Uterus (tissue), 3 donors: ENCODE measurements at regions not wholly inside any gene's neighbourhood (a gene's known extent, or its start where the extent isn't known, plus 50 kb on each side); places are given as distances from the start of the nearest gene placed in this dataset.
"Not testable (repeated sequence)": the region's sequence is repeated elsewhere in the genome, so short reads cannot be mapped to it uniquely, and the experiment has no call there.

Experiments
- DNase-seq, 2 donors: peaks; one replicate each; pipeline ENCODE4 v3.0.0-alpha.2; 2019 to 2020
- H3K27ac ChIP-seq, 2 donors: fragments of 200-600 bp; sonication (generic); 1 replicate in 1 of 2; 2 replicates in 1 of 2; pipeline ENCODE4 v1.5.1; 2016 to 2018
- H3K27me3 ChIP-seq, 2 donors: fragments of 200-600 bp; sonication (generic); one replicate each; pipeline ENCODE4 v1.5.1; 2018 to 2019; ENCODE audit warnings: control low read depth in 1 of 2
- H3K36me3 ChIP-seq, 2 donors: fragments of 200-600 bp; sonication (generic); one replicate each; pipeline ENCODE4 v1.5.1; 2019; ENCODE audit warnings: control low read depth in 1 of 2
- H3K4me1 ChIP-seq, 2 donors: fragments of 200-600 bp; sonication (generic); one replicate each; pipeline ENCODE4 v1.5.1; 2018 to 2019; ENCODE audit warnings: control low read depth in 1 of 2
- H3K4me3 ChIP-seq, 2 donors: fragments of 200-600 bp; sonication (generic); 1 replicate in 1 of 2; 2 replicates in 1 of 2; pipeline ENCODE4 v1.5.1; 2018 to 2019; ENCODE audit warnings: mild to moderate bottlenecking in 1 of 2
- H3K9me3 ChIP-seq, 2 donors: fragments of 200-600 bp; sonication (generic); one replicate each; pipeline ENCODE4 v1.5.1; 2019; ENCODE audit warnings: control low read depth in 1 of 2
- POLR2A ChIP-seq, 2 donors: fragments of 450-650 bp; IDR thresholded peaks; one replicate each; pipeline ENCODE4 v1.6.1; 2016; ENCODE audit warnings: antibody characterized with exemption in 2 of 2, mild to moderate bottlenecking in 1 of 2, moderate library complexity in 1 of 2
- intact Hi-C: fragments of 100-400 bp; cut with DNase I; formaldehyde crosslinking; loops from one replicate; pipeline ENCODE4 v1.15.1; 2023; ENCODE audit warnings: low total_unique reads
- TF ChIP-seq, protein P1 (sequence below), 4 experiments: fragments of 200-600 bp in 2 of 4; fragments of 450-650 bp in 2 of 4; sonication (generic) in 2 of 4; IDR thresholded peaks; one replicate each; pipeline ENCODE4 v1.5.1; 2016 to 2019; ENCODE audit warnings: antibody characterized with exemption in 4 of 4, mild to moderate bottlenecking in 2 of 4, moderate library complexity in 1 of 4
- donor health status: DM: yes; HTN: yes; CAD: no.

DNA sequence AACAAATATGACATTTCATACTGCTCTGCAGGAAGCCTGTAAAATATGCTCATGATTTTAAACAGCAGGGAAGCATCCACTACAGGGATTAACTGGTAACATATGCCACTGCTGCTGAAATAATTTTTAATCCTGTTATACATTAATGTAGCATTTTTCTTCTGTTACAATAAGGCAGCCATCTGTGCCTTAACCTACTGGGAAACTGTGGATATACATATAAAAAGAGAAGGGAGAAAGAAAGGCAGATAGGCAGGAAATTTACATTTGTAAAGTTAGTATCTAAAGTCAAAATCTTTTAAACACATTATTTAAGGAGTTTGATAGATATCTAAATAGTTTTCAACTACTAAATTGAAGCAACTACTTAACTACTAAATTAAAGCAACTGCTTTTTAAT is 514.6 kb upstream of the KLHL4 start:
- intact Hi-C loops, result no loop called here
- no peaks in the 10 kb centered on the region for H3K9me3 ChIP-seq
- H3K27me3 ChIP-seq, result no peaks in the 10 kb centered on the region
- H3K4me1 ChIP-seq, result no peaks in the 10 kb centered on the region
- H3K36me3 ChIP-seq, result no peaks in the 10 kb centered on the region
- no peak overlapping the region for H3K27ac ChIP-seq
- TF ChIP-seq POLR2A (IDR thresholded peaks at IDR 0.05), result no peak
- TF ChIP-seq, protein P1, sequence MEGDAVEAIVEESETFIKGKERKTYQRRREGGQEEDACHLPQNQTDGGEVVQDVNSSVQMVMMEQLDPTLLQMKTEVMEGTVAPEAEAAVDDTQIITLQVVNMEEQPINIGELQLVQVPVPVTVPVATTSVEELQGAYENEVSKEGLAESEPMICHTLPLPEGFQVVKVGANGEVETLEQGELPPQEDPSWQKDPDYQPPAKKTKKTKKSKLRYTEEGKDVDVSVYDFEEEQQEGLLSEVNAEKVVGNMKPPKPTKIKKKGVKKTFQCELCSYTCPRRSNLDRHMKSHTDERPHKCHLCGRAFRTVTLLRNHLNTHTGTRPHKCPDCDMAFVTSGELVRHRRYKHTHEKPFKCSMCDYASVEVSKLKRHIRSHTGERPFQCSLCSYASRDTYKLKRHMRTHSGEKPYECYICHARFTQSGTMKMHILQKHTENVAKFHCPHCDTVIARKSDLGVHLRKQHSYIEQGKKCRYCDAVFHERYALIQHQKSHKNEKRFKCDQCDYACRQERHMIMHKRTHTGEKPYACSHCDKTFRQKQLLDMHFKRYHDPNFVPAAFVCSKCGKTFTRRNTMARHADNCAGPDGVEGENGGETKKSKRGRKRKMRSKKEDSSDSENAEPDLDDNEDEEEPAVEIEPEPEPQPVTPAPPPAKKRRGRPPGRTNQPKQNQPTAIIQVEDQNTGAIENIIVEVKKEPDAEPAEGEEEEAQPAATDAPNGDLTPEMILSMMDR (IDR thresholded peaks at IDR 0.05), result no peak
- no peak overlapping the region for H3K4me3 ChIP-seq
- no peak for DNase-seq

DNA sequence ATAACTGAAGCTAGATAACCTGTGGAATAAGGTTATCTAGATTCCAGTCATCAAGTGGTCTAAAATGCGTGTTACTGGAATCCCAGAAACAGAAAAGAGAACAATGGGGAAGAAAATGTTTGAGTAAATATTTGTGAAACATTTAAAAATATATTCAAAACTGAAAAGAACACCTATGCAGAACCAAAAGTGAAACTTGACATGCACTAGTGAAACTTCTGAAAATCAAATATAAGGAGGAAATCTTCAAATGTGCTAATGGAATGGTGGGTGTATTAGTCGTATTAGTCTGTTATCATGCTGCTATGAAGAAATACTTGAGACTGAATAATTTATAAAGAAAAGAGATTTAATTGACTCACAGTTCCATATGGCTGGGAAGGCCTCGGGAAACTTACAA is 512.4 kb upstream of the KLHL4 start:
- Histone ChIP-seq H3K27me3 (no peaks in the 10 kb centered on the region), H3K27ac (no peak overlapping the region), H3K4me3 (no peak overlapping the region), H3K9me3 (no peaks in the 10 kb centered on the region), H3K4me1 (no peaks in the 10 kb centered on the region), H3K36me3 (no peaks in the 10 kb centered on the region)
- intact Hi-C loops, result no loop called here
- TF ChIP-seq, protein P1 (IDR thresholded peaks at IDR 0.05), result no peak
- no peak for TF ChIP-seq POLR2A (IDR thresholded peaks at IDR 0.05)
- DNase-seq, result no peak

DNA sequence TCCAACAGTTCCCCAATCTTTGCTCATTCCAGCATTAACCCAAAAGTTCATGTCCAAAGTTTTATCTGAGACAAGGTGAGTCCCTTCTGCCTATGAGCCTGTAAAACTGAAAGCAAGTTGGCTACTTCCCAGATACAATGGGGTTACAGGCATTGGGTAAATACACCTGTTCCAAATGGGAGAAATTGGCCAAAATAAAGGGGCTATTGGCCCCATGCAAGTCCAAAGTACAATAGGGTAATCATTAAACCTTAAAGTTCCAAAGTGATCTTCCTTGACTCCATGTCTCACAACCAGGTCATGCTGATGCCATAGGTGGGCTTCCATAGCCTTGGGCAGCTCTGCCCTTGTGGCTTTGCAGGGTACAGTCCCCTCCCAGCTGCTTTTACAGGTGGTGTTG is 511.7 kb upstream of the KLHL4 start:
- no peak for DNase-seq
- Histone ChIP-seq H3K4me3 (no peak overlapping the region), H3K4me1 (no peaks in the 10 kb centered on the region), H3K27me3 (no peaks in the 10 kb centered on the region), H3K36me3 (no peaks in the 10 kb centered on the region), H3K9me3 (no peaks in the 10 kb centered on the region), H3K27ac (no peak overlapping the region)
- intact Hi-C loops, result no loop called here
- TF ChIP-seq, protein P1 (IDR thresholded peaks at IDR 0.05), result no peak
- no peak for TF ChIP-seq POLR2A (IDR thresholded peaks at IDR 0.05)

DNA sequence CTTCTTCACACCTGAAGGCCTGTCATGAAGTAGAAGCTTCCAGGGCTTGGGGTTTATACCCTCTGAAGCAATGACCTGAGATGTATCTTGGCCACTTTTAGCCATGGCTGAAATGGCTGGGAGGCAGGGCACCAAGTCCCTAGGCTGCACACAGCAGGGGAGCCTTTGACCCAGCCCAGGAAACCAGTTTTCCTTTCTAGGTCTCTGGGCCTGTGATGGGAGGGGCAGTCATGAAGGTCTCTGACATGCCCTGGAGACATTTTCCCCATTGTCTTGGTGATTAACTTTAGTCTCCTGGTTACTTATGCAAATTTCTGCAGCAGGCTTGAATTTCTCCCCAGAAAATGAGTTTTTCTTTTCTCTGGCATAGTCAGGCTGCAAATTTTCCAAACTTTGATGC is 511.0 kb upstream of the KLHL4 start:
- DNase-seq, result no peak
- Histone ChIP-seq H3K4me3 (no peak overlapping the region), H3K36me3 (no peaks in the 10 kb centered on the region), H3K27ac (no peak overlapping the region), H3K27me3 (no peaks in the 10 kb centered on the region), H3K9me3 (no peaks in the 10 kb centered on the region), H3K4me1 (no peaks in the 10 kb centered on the region)
- no peak for TF ChIP-seq POLR2A (IDR thresholded peaks at IDR 0.05)
- TF ChIP-seq, protein P1 (IDR thresholded peaks at IDR 0.05), result no peak
- intact Hi-C loops, result no loop called here

DNA sequence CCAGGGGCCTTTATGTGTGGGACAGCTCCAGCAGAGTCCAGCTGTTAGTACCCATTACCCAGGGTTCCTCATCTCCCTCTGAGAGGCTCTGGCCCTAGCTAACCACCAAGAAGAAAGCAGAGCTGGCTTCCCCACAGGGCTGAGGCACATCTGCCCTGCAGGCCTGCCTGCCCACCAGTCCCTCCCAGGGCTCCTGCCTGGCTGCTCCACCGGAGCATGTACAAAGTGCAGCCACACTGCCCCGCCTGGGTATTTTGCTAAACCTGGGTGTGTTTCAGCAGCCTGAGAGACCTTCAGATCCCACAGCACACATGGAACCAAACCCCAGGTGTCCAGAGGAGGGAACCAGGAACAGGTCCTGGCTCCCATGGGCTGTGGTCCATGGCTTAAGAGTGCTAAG is 500.4 kb upstream of the KLHL4 start:
- no peaks in the 10 kb centered on the region for H3K27me3 ChIP-seq
- H3K4me1 ChIP-seq, result no peaks in the 10 kb centered on the region
- H3K27ac ChIP-seq, result no peak overlapping the region
- no peak for DNase-seq
- intact Hi-C loops, result no loop called here
- H3K36me3 ChIP-seq, result no peaks in the 10 kb centered on the region
- no peak overlapping the region for H3K4me3 ChIP-seq
- no peaks in the 10 kb centered on the region for H3K9me3 ChIP-seq
- TF ChIP-seq, protein P1 (IDR thresholded peaks at IDR 0.05), result no peak
- no peak for TF ChIP-seq POLR2A (IDR thresholded peaks at IDR 0.05)

DNA sequence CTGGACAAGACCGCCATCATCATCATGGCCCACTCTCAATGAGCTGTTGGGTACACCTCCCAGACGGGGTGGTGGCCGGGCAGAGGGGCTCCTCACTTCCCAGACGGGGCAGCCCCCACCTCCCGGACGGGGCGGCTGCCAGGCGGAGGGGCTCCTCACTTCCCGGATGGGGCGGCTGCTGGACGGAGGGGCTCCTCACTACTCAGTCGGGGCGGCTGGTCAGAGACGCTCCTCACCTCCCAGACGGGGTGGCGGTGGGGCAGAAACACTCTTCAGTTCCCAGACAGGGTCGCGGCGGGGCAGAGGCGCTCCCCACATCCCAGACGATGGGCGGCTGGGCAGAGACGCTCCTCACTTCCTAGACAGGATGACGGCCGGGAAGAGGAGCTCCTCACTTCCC is 484.5 kb upstream of the KLHL4 start:
- H3K9me3 ChIP-seq, H3K27me3 ChIP-seq, H3K4me1 ChIP-seq, H3K36me3 ChIP-seq, H3K4me3 ChIP-seq, H3K27ac ChIP-seq, intact Hi-C loops, DNase-seq: not testable (repeated sequence)
